Stimulated activated CD8-positive, alpha-beta memory T cell treated with anti-CD3 and anti-CD28 coated beads, Interleukin-15, amount 100 ng/mL, for 24 hours (primary cell): ENCODE measurements at regions not wholly inside any gene's neighbourhood (a gene's known extent, or its start where the extent isn't known, plus 50 kb on each side); places are given as distances from the start of the nearest gene placed in this dataset.

Experiments
- DNase-seq: peaks from one replicate; pipeline ENCODE4 v3.0.0-alpha.2; 2020; ENCODE audit warnings: low read depth

DNA sequence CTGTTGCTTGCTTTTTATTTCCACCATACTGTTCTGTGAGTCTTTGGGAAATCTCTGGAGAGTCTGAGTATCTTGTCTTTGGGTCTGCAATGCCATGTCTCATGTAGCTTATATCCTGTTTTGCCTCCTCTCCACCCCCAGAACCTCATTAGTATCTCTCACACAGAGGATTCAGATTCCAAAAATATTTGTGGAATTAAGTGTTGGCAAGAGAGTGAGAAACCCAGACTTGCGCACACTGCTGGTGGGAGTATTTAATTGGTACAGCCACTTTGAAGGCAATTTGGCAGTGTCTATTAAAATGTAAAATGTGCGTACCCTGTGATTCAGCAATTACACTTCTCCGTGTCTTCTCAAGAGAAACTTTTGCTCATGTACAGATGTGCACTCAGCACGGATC, 68.6 kb downstream of the ZNF621 start:
- DNase-seq = no peak

GRCh38 chr3:40597441-40597840, 72.7 kb downstream of the ZNF621 start:
- no peak for DNase-seq

- no peak for DNase-seq
These were observed 73.6 kb downstream of the ZNF621 start for GRCh38 chr3:40598338-40598737.

DNA sequence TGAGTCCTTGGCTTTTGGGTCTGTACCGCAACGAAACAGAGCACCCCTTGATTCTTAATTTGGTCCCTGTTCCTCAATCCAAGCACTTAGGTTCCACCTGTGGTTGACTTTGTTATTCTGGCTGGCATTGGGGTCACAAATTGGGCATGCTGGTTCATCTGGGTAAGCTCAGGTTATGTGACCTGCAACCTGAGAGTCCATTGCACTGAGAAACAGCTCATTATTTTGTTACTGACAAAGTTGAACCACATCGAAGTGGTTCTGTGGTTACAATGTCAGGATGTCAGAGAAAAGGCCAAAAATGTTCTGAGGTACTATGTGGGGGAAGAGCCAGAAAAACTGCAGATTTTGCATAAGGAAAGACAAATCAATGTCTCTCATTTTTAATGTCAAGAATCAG, 74.2 kb downstream of the ZNF621 start:
- no peak for DNase-seq

DNA sequence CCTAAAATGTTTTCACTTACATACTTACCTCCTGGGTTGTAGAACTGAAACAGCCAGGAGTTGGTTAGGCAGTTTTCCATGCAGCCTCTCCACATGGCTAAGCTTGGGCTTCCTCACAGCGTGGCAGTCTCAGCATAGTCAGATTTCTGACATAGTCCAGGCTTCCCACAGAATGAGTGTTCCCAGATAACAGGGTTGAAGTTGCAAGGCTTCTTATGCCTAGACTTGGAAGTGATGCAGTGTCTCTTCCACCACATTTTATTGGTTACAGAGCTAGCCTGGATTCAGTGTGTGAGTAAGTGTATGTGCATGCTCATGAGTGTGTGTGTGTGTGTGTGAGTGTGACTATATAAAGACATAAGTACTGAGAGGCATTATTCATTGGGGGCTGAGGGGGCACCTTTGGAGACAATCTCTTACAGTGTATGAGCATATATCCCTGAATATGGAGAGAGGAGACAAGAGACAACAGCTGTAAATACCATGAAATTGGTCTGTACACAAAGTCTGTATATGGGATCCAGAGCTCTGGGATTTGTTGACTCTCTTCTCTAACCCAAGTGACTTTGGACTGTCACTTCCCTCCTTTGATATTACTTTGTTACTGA, 78.1 kb downstream of the ZNF621 start:
- DNase-seq = no peak

DNA sequence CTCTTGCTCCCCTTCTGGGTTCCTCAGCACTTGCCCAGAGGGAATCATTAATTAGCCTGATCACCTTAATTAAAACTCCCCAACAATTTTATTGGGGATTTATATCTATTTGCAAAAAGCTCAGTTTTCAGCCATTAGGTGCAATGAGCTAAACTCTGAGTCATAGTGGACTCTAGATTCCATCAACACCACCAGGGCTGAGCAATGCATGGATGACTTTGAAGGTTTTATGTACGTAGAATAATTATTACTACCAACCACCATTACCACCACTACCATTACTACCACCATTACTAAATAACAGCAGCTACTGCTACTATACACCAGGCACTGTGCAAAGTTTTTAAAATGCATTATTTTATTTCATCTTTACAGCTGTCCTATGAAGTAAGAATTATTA, 81.2 kb downstream of the ZNF621 start:
- DNase-seq = no peak

- no peak for DNase-seq
These were observed 83.3 kb downstream of the ZNF621 start for GRCh38 chr3:40608091-40608490.

DNA sequence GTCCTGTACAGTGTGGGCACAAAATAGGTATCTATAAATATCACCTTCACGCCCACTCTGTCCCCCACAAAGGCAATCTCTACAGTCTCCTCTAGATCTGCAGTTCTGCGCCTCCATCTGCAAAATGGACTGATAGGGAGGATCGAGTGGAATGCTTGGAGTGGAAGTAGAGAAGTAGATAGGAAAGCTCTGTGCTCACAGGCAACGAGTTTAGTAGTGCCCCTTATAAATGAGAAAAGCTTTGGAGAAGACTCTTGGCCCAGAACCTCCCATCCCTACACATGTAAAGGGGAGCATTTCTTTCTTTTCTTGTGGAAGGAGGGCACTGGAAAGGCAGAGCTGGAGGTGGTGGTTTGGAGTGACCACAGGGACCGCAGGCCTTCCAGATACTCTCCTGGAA, 88.5 kb downstream of the ZNF621 start:
- no peak for DNase-seq

GRCh38 chr3:40615110-40615915, 90.6 kb downstream of the ZNF621 start:
- no peak for DNase-seq

GRCh38 chr3:40615918-40616819, 91.4 kb downstream of the ZNF621 start:
- DNase-seq = no peak

DNA sequence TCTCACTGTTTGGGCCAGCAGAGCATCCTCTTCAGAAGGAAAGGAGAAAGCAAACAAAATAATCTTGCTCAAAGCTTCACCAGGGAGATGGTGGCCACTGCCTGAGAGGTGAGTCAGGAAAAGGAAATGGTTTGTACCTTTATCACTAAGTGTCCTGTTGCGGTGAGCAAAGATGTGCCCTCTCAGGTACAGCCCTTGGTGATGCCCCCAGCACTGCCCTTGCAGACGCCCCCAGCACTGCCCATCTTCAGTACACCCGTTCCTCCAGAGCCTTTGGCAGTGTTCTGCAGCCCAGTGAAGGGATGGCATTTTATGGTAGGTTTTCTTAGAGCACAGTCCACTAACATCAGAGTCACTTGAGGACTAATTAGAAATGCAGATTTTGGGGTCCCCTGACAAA, 92.3 kb downstream of the ZNF621 start:
- DNase-seq = no peak

GRCh38 chr3:40618158-40618557, 93.4 kb downstream of the ZNF621 start:
- no peak for DNase-seq

- no peak for DNase-seq
These were observed 95.4 kb downstream of the ZNF621 start for GRCh38 chr3:40620151-40620550.

DNA sequence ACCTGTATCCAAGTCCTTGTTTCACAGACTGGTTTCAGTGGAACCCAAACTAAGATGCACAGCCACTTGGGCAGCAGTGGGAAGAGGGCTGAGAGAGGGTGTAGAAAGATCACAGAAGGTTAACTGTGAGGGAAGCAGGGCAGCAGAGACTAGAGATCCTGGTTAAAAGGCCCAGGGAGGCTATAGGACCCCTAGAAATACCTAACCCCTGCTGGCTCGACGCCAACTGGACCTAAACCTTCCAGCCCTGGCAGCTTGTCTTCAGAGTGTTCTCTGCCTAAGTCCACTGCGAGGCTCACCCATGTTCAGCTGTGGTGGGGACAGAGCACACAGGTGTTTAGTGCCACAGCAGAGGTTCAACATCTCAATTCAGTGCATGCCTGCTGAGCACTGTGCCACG, 96.5 kb downstream of the ZNF621 start:
- no peak for DNase-seq

DNA sequence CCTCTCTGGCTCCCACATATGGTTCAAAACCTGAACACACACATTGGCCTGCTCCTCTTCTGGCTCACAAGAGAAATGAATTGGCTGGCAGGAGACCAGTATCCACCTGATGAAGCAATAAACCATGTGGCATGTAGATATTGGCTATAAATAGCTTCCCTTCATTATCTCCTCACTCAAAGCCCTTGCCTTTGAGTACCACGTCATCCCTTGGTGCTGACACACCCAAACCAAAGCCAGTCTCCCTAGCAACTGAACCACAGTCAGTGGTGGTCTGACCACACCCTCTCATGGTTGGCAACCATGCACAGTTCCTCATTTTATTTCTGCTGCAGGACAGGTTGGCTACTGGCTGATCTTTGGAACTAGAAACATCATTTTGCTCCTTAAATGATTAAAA, 98.8 kb downstream of the ZNF621 start:
- DNase-seq = no peak

- no peak for DNase-seq
These were observed 99.5 kb downstream of the ZNF621 start for GRCh38 chr3:40624189-40624769.

DNA sequence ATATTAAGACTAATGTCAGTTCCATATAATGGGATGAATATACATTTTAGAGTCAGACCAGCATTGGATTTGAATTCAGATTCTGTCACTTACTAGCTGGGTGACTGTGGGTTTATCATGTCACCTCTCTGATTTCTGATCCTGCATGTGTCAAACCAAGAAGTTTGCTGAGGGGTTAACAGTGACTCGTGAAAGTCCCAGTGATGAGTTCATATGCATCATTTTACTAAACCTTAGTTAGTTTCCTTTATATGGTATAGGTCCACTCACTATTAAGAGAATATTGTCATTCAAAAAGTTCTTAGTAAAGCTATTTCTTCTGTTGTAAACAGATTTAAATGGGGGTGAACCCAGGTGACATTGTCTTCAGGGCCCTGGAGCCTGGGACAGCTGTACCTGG, 102.3 kb downstream of the ZNF621 start:
- DNase-seq = no peak

DNA sequence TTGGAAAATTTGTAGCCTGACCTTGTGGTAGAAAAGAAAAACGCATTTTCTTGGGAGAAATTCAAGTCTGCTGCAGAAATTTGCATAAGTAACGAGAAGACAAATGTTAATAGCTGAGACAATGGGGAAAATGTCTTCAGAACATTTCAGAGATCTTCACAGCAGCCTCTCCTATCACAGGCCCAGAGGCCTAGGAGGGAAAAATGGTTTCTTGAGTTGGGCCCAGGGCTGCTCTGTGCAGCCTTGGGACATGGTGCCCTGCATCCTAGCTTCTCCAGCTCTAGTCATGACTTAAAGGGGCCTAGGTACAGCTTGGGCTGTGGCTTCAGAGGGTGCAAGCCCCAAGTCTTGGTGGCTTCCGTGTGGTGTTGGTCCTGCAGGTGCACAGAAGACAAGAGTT, 104.2 kb downstream of the ZNF621 start:
- DNase-seq = no peak

- DNase-seq = no peak
These were observed 106.7 kb downstream of the ZNF621 start for GRCh38 chr3:40631341-40631995.

GRCh38 chr3:40637906-40638305, 113.1 kb downstream of the ZNF621 start:
- no peak for DNase-seq

DNA sequence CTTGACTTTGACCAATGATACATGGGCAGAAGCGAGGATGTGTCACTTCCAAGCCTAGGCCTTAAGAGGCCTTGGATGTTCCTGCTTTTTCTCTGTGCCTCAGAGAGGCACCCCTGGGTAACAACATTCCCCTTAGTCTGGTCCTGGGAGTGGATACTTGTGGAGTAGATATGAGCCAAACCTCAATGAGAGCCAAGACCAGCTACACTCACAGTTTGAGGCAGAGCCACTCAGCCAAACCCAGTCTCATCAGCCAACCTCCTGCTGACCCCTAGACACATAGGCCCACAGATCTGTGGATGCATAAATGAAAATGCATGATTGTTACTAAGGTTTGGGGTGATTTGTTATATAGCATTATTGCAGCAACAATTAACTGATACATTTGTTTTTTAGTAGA, 114.2 kb downstream of the ZNF621 start:
- no peak for DNase-seq

DNA sequence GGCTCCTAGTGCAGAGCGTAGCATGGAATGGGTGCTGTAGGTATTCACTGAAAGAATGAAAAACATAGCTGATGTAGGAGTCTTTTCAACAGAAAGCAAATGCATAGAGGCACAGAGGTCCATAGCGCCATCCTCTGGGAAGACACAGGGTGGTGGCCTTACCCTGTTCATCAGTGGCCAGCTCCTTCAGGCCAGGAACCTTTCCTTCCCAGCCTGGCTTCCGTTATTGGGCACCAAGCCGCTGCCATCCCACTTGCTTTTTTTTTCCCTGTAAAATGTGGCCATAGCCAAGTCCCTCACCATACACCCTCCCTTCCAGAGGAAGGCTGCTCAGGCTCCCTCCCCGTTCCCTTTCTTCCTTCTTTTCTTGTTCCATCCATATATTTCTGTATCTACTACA, 118.1 kb downstream of the ZNF621 start:
- DNase-seq = no peak
